ENCODE measurements at regions not wholly inside any gene's neighbourhood (a gene's known extent, or its start where the extent isn't known, plus 50 kb on each side); places are given as distances from the start of the nearest gene placed in this dataset.

DNA sequence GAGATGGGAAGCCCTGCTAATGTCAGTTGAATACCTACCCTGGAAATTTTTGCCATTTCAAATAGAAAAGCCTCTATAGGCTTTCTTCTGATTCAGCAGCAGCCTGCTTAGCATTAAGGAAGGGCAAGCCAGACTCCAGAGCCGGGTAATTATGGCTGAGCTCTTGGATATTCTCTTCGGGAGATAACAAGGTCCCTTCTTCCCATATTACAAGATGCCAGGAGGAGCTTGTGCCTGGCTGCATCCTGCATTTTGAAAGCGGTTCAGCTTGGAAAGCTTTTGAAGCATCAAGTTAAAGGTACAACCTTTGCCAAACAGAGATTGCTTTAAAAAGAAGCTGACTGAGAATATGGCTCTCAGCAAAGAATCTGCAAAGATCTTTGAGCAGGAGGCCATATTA lies 399.6 kb upstream of the RPS6KA3 start:
- no peak for DNase-seq (ENCODE audit: low spot score in 2 of 2)
- Histone ChIP-seq H3K9me3 (no peaks in the 10 kb centered on the region), H3K4me3 (no peak overlapping the region), H3K4me1 (peaks cover 12% of the 10 kb centered on the region), H3K27me3 (ENCODE audit: low read depth) (peaks cover 3% of the 10 kb centered on the region; the same call in 1 of the 2 replicates), H3K36me3 (replicated peaks) (no peaks in the 10 kb centered on the region)
- in situ Hi-C loops (cut with MboI; ENCODE audit: low sequenced_read_pairs) = no loop called here

DNA sequence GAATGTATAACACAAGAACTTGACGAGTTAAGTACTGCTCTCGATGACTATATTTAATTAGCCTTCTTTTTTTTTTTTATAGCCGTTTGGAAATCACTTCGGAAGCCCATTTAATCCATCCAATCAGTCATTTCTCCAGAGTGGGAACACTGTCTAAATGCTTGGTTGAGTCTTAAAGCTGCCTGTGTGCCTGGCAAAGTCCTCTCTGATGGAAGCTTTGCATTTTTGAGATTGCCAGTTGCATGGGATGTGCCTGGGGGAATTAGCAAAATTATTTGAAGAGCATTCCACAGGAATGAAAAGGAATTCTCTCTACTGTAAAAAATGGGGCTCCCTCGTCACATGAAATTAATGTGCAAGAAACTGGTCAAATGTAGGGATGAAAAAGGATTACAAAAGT lies 398.8 kb upstream of the RPS6KA3 start:
- peaks cover 3% of the 10 kb centered on the region; the same call in 1 of the 2 replicates for H3K27me3 ChIP-seq (ENCODE audit: low read depth)
- no peak for DNase-seq (ENCODE audit: low spot score in 2 of 2)
- no peaks in the 10 kb centered on the region for H3K9me3 ChIP-seq
- in situ Hi-C loops (cut with MboI; ENCODE audit: low sequenced_read_pairs) = no loop called here
- no peak overlapping the region for H3K4me3 ChIP-seq
- peaks cover 12% of the 10 kb centered on the region for H3K4me1 ChIP-seq
- H3K36me3 ChIP-seq (replicated peaks) = no peaks in the 10 kb centered on the region

DNA sequence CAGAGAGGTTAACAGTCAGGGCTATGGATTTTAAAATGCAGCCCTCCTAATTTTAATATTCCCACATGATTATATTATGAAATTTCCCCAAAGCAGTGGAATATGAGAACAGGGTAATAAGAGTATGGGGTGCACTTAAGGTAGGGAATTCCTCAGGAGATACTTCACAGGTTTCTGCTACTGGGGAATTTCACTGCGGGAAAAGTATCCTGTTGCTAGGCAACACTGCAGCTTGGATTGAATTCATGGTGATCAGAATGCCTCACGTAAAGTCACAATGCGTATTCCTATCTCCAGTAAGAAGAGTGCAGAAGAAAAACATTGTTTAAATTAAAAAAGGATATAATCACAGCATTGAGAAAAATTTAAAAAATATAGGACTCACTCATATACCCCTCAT lies 398.1 kb upstream of the RPS6KA3 start:
- DNase-seq (ENCODE audit: low spot score in 2 of 2) = peak in 1 of 2 experiments; percentile 14
- Histone ChIP-seq H3K27me3 (ENCODE audit: low read depth) (peaks cover 3% of the 10 kb centered on the region; the same call in 1 of the 2 replicates), H3K9me3 (no peaks in the 10 kb centered on the region), H3K4me3 (no peak overlapping the region), H3K36me3 (replicated peaks) (no peaks in the 10 kb centered on the region), H3K4me1 (peaks cover 12% of the 10 kb centered on the region)
- in situ Hi-C loops (cut with MboI; ENCODE audit: low sequenced_read_pairs) = no loop called here

DNA sequence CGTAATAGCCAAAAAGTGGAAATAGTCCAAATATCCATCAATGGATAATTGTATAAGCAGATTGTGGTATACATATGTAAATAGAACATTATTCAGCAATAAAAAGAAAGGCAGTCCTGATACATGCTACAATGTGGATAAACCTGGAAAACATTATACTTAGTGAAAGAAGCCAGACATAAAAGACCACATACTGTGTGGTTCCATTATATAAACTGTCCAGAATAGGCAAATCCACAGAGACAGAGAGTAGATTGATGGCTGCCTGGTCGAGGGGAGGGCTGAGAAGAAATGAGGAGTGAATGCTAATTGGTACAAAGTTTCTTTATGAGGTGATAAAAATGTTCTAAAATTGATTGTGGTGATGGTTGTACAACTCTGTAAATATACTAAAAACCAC lies 397.4 kb upstream of the RPS6KA3 start:
- H3K4me1 ChIP-seq = peaks cover 12% of the 10 kb centered on the region
- H3K27me3 ChIP-seq (ENCODE audit: low read depth) = peaks cover 3% of the 10 kb centered on the region; the same call in 1 of the 2 replicates
- in situ Hi-C loops (cut with MboI; ENCODE audit: low sequenced_read_pairs) = no loop called here
- H3K36me3 ChIP-seq (replicated peaks) = no peaks in the 10 kb centered on the region
- DNase-seq (ENCODE audit: low spot score in 2 of 2) = peak; percentile 23 to 55
- no peaks in the 10 kb centered on the region for H3K9me3 ChIP-seq
- H3K4me3 ChIP-seq = no peak overlapping the region

DNA sequence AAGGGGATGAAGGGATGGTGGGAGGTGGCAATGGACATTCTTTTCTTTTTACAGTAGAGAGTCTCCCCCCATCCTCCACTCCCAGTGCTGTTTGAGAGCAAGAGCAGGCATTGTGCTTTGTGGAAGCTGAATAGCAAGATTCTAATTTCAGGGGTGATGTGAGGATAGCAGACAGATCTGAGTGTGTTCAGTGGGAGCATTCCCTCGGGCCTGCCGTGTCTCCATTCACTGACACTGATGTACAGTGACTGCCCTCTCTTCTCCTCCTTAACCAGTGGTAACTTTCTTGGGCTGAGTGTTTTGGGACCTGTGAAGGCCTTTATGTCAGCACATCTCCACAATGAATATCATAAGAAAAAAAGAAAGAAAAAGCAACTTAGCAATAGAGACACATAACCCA lies 396.6 kb upstream of the RPS6KA3 start:
- Histone ChIP-seq H3K4me3 (no peak overlapping the region), H3K4me1 (peaks cover 12% of the 10 kb centered on the region), H3K36me3 (replicated peaks) (no peaks in the 10 kb centered on the region), H3K27me3 (ENCODE audit: low read depth) (peaks cover 3% of the 10 kb centered on the region; the same call in 1 of the 2 replicates), H3K9me3 (no peaks in the 10 kb centered on the region)
- in situ Hi-C loops (cut with MboI; ENCODE audit: low sequenced_read_pairs) = no loop called here
- no peak for DNase-seq (ENCODE audit: low spot score in 2 of 2)

DNA sequence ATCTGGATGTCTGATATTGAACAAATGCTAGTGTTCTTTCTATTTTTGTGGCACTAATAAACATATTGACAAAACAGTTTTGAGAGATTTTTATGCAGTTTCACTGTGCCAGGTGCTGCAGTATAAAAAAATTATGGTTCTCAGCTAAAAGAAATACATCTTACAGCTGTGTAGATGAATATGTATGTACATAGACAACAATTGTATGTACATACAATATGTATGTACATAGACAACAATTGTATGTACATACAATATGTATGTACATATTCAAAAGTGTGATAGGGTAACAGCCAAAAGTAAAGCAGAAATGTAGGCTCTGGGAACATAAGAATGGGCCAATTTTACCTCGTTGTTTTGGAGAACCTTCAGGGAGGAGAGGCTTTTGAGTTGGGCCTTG lies 390.0 kb upstream of the RPS6KA3 start:
- H3K36me3 ChIP-seq (replicated peaks) = no peaks in the 10 kb centered on the region
- in situ Hi-C loops (cut with MboI; ENCODE audit: low sequenced_read_pairs) = no loop called here
- no peaks in the 10 kb centered on the region for H3K27me3 ChIP-seq (ENCODE audit: low read depth)
- no peak overlapping the region for H3K4me3 ChIP-seq
- H3K9me3 ChIP-seq = no peaks in the 10 kb centered on the region
- no peak for DNase-seq (ENCODE audit: low spot score in 2 of 2)
- no peaks in the 10 kb centered on the region for H3K4me1 ChIP-seq

DNA sequence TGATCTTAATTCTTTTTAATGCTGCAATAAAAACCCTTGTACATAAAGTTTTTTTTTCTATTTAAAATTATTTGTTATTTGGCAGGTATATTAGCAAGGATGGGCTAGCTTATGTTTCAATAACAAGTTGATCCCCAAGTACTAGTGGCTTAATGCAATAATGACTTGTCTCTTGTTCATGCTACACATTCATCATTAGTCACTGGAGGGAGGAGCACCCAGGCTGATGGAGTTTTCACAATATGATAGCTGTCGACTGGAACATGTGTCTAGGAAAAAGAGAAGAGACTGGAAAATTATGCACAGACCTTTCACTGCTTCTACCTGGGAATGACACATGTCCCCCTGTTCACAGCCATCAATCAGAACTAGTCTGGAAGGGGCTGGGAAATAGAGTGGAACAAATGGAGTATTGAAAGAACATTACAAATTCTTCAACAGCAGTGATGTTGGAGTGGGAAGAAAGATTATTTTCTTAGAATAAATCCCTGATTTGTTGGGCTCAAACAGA lies 387.9 kb upstream of the RPS6KA3 start:
- no peak for DNase-seq (ENCODE audit: low spot score in 2 of 2)
- Histone ChIP-seq H3K4me3 (no peak overlapping the region), H3K4me1 (no peaks in the 10 kb centered on the region), H3K36me3 (replicated peaks) (no peaks in the 10 kb centered on the region), H3K9me3 (no peaks in the 10 kb centered on the region), H3K27me3 (ENCODE audit: low read depth) (no peaks in the 10 kb centered on the region)
- in situ Hi-C loops (cut with MboI; ENCODE audit: low sequenced_read_pairs) = no loop called here

DNA sequence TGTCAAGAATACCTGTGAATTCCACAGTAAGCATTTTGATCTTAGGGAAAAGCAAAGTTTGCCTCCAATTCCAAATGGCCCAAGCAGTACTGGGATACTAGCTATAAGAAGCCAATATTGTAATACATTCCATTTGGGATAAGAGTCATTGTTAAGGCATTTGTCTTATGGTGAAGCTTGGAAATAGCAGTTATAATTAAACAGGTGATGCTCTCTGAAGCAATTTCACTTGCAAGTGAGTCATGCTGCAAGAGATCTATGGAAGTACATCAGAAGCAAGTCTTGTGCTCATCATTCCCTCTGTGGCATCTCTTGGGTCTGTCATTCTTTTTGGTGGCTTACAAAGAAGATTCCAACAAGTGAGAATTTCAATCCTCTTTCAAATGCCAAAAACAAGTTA lies 386.4 kb upstream of the RPS6KA3 start:
- in situ Hi-C loops (cut with MboI; ENCODE audit: low sequenced_read_pairs) = no loop called here
- H3K36me3 ChIP-seq (replicated peaks) = no peaks in the 10 kb centered on the region

DNA sequence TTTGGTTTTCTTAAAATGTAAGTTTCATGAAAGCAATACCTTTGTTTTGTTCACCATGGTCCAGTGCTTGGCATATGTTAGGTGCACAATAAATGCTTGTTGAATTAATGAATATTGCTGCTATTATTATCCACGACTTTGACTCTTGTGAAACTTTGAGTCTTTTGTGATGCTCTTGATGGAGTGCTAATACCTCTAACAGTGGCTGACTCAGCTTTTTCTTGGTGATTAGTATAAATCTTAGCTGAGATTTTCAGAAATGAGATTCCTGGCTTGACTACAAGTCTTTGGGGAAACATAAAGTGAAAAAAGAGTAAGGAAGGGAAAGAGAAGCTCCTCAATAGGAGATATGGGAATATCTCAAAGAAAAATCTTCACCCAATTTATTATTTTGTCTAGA lies 375.2 kb upstream of the RPS6KA3 start:
- DNase-seq (ENCODE audit: low spot score in 2 of 2) = no peak
- Histone ChIP-seq H3K4me1 (no peaks in the 10 kb centered on the region), H3K27me3 (ENCODE audit: low read depth) (no peaks in the 10 kb centered on the region), H3K9me3 (no peaks in the 10 kb centered on the region), H3K4me3 (no peak overlapping the region), H3K36me3 (replicated peaks) (no peaks in the 10 kb centered on the region)
- in situ Hi-C loops (cut with MboI; ENCODE audit: low sequenced_read_pairs) = no loop called here

More for the DNA sequence above, 386.4 kb upstream of the RPS6KA3 start:
- no peaks in the 10 kb centered on the region for H3K27me3 ChIP-seq (ENCODE audit: low read depth)
- no peak overlapping the region for H3K4me3 ChIP-seq
- no peaks in the 10 kb centered on the region for H3K9me3 ChIP-seq
- DNase-seq (ENCODE audit: low spot score in 2 of 2) = no peak
- H3K4me1 ChIP-seq = no peaks in the 10 kb centered on the region

DNA sequence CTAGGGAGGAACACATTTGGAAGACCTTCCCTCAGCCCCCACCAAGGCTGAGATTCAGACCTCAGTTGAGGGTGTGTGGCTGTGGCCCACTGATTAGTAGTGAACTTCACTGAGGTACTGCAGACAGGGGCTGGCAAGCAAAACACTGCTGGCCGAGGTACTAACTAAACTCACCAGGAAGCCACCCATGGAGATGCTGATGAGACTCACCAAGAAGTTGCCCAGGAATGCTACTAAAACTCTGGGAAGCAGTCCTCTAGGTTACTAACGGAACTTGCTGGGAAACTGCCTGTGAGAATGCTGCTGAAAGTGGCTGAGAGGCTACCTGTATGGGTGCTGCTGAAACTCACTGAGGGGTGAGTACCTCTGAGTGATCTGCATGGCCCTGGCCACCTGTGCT lies 372.4 kb upstream of the RPS6KA3 start:
- in situ Hi-C loops (cut with MboI; ENCODE audit: low sequenced_read_pairs) = no loop called here
- Histone ChIP-seq H3K9me3 (no peaks in the 10 kb centered on the region), H3K36me3 (replicated peaks) (no peaks in the 10 kb centered on the region), H3K4me3 (no peak overlapping the region), H3K27me3 (ENCODE audit: low read depth) (no peaks in the 10 kb centered on the region), H3K4me1 (no peaks in the 10 kb centered on the region)
- DNase-seq (ENCODE audit: low spot score in 2 of 2) = no peak

DNA sequence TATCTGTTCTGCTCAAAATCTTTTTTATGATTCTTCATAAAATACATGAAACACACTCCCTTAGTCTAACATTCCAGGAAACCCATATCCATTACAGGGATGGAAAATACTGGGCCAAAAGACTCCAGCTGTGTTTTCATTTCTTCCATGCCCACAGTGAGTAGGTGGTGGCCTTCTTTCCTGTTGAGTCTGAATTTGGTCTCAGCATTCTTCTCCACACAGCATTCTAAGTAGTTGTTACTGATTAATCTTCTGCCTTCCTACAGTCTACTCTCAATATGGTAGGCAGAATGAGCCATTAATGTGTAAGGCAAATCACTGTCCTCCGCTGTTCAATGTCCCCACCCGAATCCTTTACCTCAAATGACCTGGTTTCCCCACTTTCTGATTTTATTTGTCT lies 370.6 kb upstream of the RPS6KA3 start:
- no peaks in the 10 kb centered on the region for H3K27me3 ChIP-seq (ENCODE audit: low read depth)
- in situ Hi-C loops (cut with MboI; ENCODE audit: low sequenced_read_pairs) = no loop called here
- H3K4me1 ChIP-seq = no peaks in the 10 kb centered on the region
- H3K9me3 ChIP-seq = no peaks in the 10 kb centered on the region
- no peak for DNase-seq (ENCODE audit: low spot score in 2 of 2)
- H3K36me3 ChIP-seq (replicated peaks) = no peaks in the 10 kb centered on the region
- H3K4me3 ChIP-seq = no peak overlapping the region

DNA sequence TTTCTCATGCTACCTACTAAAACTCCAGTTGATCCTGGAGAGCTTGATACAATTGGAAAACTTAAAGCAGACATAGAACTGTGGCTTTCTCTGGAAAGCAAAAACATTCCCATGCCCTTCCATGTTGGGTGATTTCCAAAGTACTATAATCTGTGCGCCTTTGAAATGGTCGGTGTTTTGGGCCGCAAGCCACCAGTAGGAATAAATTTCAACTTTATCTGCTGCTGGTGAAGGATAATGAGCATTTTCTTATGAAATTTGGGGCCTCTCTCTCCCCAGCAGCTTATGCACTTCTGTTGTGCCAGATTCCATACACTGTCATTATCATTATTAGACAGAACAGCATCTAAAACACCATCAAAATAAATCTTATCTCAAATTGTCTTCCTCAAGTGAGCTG lies 366.7 kb upstream of the RPS6KA3 start:
- H3K9me3 ChIP-seq = no peaks in the 10 kb centered on the region
- in situ Hi-C loops (cut with MboI; ENCODE audit: low sequenced_read_pairs) = no loop called here
- H3K27me3 ChIP-seq (ENCODE audit: low read depth) = no peaks in the 10 kb centered on the region
- no peaks in the 10 kb centered on the region for H3K36me3 ChIP-seq (replicated peaks)
- no peak overlapping the region for H3K4me3 ChIP-seq
- no peak for DNase-seq (ENCODE audit: low spot score in 2 of 2)
- no peaks in the 10 kb centered on the region for H3K4me1 ChIP-seq

DNA sequence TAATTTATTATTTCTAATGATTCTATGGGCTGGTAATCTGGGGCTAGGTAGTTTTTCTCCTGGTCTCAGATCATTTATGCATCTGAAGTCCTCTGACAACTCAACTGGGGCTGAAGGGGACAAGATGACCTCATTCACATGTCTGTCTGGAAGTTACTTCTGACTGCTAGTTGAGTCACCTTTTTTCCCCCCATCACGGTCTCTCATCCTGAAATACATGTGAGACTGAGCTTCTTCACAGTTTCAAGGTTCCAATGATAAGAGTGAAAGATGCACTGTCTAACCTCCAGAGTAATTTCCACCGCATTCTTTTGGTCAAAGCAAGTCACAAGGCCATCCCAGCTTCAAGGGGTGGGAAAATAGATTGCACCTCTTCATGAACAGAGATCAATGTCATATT lies 356.7 kb upstream of the RPS6KA3 start:
- in situ Hi-C loops (cut with MboI; ENCODE audit: low sequenced_read_pairs) = no loop called here
- Histone ChIP-seq H3K9me3 (no peaks in the 10 kb centered on the region), H3K4me3 (no peak overlapping the region), H3K4me1 (no peaks in the 10 kb centered on the region), H3K36me3 (replicated peaks) (no peaks in the 10 kb centered on the region), H3K27me3 (ENCODE audit: low read depth) (no peaks in the 10 kb centered on the region)
- DNase-seq (ENCODE audit: low spot score in 2 of 2) = no peak

DNA sequence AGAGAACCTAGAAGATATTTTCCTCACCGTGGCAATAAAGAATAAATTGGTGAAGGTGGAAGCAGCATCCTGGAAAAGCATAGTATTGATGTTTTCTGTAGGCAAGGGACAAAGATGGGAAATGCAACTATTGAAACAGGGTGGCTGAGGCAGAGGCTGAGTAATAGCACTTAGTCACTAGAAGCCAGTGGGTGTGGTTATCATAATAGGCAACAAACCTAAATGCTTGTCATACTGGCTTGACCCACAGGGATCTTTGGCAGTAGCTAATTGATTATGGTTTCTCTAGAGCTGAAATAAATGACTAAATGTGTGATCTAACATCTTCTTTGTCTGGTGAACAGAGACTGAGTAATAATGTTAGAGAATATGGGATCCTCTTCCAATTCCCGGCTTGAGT lies 353.6 kb upstream of the RPS6KA3 start:
- DNase-seq (ENCODE audit: low spot score in 2 of 2) = no peak
- no peaks in the 10 kb centered on the region for H3K9me3 ChIP-seq
- H3K4me1 ChIP-seq = no peaks in the 10 kb centered on the region
- H3K27me3 ChIP-seq (ENCODE audit: low read depth) = no peaks in the 10 kb centered on the region
- no peaks in the 10 kb centered on the region for H3K36me3 ChIP-seq (replicated peaks)
- in situ Hi-C loops (cut with MboI; ENCODE audit: low sequenced_read_pairs) = no loop called here
- H3K4me3 ChIP-seq = no peak overlapping the region

DNA sequence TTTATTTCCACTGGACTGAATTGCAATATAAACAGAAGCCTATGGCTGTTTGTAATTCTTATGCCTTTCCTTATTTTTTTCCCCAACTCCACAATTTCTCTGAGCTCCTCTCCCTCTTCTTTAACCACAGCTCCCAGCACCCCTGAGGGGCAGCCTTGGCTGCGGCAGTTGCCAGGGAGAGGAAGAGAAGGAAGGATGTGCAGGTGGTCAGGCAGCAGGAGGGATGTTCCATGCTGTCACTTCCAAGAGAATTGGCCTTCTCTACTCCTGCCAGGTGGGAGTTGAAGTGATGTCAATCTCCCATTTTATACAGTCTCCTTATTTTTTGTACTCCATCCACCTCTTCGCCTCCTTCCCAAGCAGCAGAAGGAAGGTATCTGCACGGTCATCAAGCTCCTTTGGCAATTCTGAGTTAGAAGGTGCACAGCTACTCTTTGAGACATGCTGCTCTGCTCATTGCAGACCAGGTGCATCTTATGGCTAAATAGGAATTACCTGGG lies 343.3 kb upstream of the RPS6KA3 start:
- in situ Hi-C loops (cut with MboI; ENCODE audit: low sequenced_read_pairs) = no loop called here
- no peak for DNase-seq (ENCODE audit: low spot score in 2 of 2)
- Histone ChIP-seq H3K27me3 (ENCODE audit: low read depth) (0 out of 2 replicates have a peak, but pooled peaks cover 3% of the 10 kb centered on the region), H3K4me1 (no peaks in the 10 kb centered on the region), H3K4me3 (no peak overlapping the region), H3K9me3 (no peaks in the 10 kb centered on the region), H3K36me3 (replicated peaks) (no peaks in the 10 kb centered on the region)

Measured in HAP-1 (cell line).